Activated CD4-positive, alpha-beta T cell treated with anti-CD3 and anti-CD28 coated beads, Interleukin-2, amount 50 U/mL, for 24 hours (primary cell): ENCODE measurements at regions not wholly inside any gene's neighbourhood (a gene's known extent, or its start where the extent isn't known, plus 50 kb on each side); places are given as distances from the start of the nearest gene placed in this dataset.
"Not testable (repeated sequence)": the region's sequence is repeated elsewhere in the genome, so short reads cannot be mapped to it uniquely, and the experiment has no call there.

Experiments
- DNase-seq, 2 donors: peaks; one replicate each; pipeline ENCODE4 v3.0.0-alpha.2; 2020; ENCODE audit warnings: low read depth in 1 of 2, low spot score in 1 of 2

GRCh38 chr7:119684763-119685162 lies 588.2 kb upstream of the KCND2 start:
- DNase-seq = no peak

GRCh38 chr7:119685906-119686305 lies 587.1 kb upstream of the KCND2 start:
- DNase-seq = no peak

- no peak for DNase-seq
Measured at GRCh38 chr7:119688831-119689230, 584.1 kb upstream of the KCND2 start.

GRCh38 chr7:119692541-119692940 lies 580.4 kb upstream of the KCND2 start:
- DNase-seq = no peak

GRCh38 chr7:119694506-119694905 lies 578.5 kb upstream of the KCND2 start:
- DNase-seq = no peak

GRCh38 chr7:119696336-119696735 lies 576.6 kb upstream of the KCND2 start:
- no peak for DNase-seq

GRCh38 chr7:119703895-119704294 lies 569.1 kb upstream of the KCND2 start:
- DNase-seq = no peak

GRCh38 chr7:119706608-119707007 lies 566.4 kb upstream of the KCND2 start:
- DNase-seq = no peak

- DNase-seq = no peak
Measured at GRCh38 chr7:119708891-119709290, 564.1 kb upstream of the KCND2 start.

GRCh38 chr7:119711104-119711503 lies 561.9 kb upstream of the KCND2 start:
- no peak for DNase-seq

GRCh38 chr7:119712886-119713462 lies 560.0 kb upstream of the KCND2 start:
- no peak for DNase-seq

- DNase-seq = no peak
Measured at GRCh38 chr7:119713606-119714005, 559.4 kb upstream of the KCND2 start.

- DNase-seq = no peak
Measured at GRCh38 chr7:119720541-119720940, 552.4 kb upstream of the KCND2 start.

- no peak for DNase-seq
Measured at GRCh38 chr7:119724041-119724792, 548.8 kb upstream of the KCND2 start.

- no peak for DNase-seq
Measured at GRCh38 chr7:119733127-119733879, 539.7 kb upstream of the KCND2 start.

GRCh38 chr7:119737390-119737789 lies 535.6 kb upstream of the KCND2 start:
- no peak for DNase-seq

- DNase-seq = not testable (repeated sequence)
Measured at GRCh38 chr7:119745280-119745679, 527.7 kb upstream of the KCND2 start.

- DNase-seq = no peak
Measured at GRCh38 chr7:119748251-119748860, 524.6 kb upstream of the KCND2 start.

GRCh38 chr7:119748991-119749390 lies 524.0 kb upstream of the KCND2 start:
- no peak for DNase-seq

GRCh38 chr7:119756687-119757086 lies 516.3 kb upstream of the KCND2 start:
- DNase-seq = no peak

- DNase-seq = no peak
Measured at GRCh38 chr7:119758254-119758653, 514.7 kb upstream of the KCND2 start.

GRCh38 chr7:119761776-119762175 lies 511.2 kb upstream of the KCND2 start:
- no peak for DNase-seq
